ENCODE measurements at regions not wholly inside any gene's neighbourhood (a gene's known extent, or its start where the extent isn't known, plus 50 kb on each side); places are given as distances from the start of the nearest gene placed in this dataset.

DNA sequence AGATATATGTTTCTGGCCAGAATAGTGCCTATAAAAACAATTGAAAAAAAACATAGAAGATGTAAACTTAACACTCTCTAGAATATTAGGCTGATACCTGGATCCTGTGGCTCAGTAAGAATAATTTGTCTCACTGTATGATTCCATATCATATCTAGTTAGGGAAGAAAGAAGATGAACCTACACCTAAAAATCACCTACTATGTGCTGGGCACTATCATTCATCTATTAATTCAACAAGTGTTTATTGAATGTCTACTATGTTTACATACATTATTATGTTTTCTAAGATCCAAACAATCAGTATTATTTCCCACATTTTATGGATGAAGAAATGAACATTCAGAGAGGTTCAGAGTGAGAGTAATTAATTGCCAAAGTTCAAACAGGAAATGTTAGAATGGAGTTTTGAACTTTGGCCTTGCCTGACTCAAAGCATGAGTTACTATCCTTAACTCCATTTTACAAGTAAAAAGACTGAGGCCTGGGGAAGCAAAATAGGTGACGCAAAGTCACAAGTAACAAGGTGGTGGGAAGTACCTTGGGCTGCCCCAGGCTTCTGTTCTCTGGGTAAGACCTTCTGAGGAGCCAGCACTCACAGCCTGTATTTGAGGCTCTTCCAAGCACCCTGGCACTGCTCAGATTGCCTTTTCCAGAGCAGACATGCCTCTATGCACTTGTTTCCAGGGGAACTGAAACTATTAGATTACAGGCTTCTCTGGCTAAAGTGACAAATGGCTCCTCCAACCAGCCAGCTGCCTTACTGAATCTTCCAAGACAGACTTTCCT lies 111.1 kb upstream of the ACSL4 start:
- no peak for DNase-seq

DNA sequence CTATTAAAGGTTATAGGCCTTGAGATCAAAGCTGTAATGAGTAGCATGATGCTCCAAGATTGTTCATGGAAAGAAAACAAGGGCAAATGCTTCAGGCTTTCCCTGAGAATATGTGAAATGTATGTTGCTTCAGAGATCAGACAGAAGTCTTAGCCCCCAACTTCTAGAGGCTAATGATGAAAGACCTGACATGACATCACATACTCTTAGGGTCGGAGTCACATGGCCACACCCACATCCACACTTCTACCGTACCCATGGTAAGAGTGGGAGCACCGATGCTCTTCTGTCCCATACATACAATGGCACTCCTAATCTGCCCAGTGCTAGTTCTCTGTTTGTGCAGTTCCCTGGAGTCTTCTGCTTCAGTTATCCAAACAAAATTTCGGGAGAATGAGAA lies 111.9 kb upstream of the ACSL4 start:
- DNase-seq = no peak

DNA sequence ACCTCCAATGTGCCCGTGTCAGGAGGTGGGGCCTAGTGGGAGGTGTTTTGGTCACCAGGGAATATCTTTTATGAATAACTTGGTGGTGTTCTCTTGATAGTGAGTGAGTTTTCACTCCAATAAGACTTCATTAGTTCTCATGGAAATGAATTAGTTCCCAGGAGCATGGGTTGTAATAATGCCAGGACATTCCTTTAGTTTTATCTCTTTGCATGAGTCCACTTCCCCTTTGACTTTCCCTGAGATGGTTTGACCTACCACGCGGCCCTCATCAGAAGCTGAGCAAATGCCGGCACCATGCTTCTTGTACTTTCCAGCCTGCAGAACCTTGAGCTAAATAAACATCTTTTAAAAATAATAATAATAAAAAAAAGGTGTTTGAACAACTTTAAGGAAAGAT lies 112.9 kb upstream of the ACSL4 start:
- DNase-seq = no peak

DNA sequence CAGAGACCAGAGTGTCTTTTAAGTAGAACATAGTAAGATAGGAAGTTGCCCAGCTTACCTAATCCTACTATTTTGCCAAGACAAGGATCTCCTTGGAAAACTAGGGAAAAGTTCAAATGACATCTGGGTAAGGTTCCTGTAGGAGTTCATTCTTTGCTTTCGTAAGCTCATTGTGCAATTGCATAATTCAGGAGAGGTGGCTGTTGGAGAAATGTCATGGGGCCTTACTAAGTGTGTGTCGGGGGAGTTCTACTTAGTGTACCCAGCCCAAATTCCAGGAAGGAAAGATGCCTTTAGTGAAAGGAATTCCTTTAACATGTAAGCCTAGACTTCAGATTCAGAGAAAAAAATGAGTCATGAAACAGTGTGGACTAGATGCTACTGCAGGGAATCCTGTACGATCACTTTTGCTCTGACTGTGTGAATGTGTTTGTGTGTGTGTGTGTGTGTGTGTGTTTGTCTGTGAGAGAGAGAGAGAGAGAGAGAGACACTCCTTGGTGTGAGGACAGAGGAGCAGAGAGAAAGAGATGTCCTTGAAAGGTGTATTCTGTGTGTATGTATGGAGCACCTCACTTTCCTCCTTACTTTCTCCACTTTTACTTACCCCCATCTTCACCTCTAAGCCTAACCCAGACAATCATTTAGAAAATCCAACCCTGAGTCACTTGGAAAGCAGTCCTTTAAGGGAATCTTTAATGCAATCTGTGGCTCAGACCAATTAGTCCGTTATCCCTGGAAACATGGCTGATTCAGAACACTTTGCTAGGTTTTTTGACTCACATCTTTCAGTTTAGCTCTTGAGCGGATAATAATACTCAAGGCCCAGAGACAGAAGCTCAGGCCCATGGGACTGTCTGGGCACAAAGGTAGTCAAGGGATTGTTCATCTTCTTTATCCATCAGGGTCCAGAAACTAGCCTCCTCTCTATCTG lies 114.5 kb upstream of the ACSL4 start:
- DNase-seq = no peak

DNA sequence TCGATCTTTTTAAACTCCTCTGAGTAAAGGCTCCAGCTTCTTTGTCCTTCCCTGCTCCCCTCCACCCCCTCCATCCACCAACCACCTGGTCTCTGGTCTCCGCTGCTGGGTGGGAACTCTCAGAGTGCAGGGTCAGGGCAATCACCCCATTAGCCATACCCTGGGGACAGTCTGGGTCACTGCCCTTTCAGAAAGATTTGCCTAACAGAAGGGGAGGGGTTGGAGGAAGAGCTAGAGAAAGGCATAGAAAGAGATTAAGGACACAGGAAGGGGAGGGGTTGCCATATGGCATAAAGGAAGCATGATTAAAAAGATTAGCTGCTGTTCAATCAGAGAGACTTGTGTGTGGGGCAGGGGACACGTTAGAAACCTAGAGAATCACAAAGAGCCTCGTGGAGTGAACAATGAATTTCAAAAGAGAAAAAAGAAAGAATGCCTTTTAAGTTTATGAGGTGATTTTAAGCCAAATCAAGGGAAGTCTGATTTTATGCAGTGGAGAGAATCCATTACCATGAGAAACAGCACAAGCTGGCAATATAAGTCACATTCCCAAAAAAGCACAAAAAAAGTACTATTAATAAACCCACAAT lies 115.5 kb upstream of the ACSL4 start:
- no peak for DNase-seq

DNA sequence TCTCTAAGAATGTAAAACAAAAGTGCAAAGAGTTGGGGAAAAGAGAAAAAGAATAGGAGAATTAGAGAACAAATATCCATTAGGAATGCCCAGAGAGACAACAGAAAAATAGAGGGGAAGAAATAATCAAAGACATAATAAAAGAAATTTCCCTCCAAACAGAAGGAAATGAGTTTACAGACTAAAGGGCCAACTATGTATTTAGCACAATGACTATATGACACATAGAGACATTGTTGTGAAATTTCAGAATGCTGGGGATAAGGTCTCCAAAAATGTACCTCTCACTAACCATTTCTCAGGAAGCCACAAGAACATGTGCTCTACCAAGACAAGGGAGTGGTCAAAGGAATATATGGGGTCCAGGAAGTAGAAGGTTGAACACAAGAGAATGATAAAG lies 121.0 kb upstream of the ACSL4 start:
- DNase-seq = no peak

DNA sequence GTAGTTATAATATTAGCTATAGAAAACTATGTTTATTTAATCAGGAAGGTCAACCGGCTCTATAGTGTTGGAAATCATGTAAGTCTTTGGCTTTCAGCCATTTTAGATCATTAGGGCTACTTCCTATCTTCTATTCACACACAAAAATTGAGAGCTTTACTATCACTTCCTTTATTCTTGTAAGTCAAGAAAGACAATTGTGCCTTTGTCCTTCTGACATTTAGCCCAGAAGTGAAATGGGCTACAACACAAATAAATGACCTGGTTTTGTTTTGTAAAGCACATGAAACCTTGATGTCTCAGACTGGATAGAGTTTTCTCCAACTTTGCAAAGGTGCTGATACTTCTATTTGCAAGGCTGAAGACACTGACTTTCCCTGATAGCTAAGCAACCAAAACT lies 122.4 kb upstream of the ACSL4 start:
- DNase-seq = no peak

DNA sequence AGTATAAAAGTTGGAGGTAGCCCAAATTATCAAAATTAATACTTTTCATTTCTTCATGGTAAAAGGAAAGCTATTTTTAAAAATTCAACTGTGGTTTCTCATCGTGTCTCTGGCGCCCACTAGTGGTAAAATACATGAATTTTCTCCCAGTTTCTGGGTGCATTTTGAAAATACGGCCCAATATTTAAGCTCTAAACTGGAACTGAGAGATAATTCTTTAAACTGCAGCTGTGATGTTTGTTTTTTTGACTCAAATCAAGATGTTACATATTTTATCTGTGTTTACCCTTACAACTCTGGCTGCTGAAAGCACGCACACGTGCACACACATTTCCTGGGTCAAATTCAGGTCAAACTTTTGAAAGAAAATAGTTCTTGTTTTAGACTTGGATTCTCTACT lies 123.9 kb upstream of the ACSL4 start:
- no peak for DNase-seq

DNA sequence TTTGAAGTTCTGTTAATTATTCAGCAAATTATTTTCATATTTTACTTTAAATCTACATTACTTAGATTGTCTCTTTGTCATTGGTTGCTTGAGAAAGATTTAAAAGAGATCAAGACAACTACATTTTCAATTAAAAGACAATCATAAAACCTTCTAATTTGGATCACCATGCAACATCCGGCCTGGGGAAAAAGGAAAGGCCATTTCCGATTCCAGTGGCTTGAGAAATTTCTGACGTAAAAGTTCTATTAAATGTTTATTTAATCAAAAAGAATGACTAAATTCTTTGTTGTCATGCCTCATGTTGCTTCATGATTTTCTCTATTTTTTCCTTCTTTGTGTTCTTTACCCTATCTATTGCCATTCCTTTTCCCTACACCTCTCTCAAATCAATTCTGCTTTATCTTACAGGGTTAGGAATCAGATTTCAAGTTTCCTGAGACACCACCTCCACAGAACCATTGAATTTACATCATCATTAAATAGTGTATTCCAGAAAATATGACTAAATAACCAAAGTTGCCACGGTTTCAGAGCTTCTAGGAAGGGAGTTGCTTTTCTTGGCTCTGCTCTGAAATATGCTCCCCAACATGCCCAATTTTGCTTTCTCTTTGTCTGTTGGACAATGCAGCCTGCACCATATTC lies 124.6 kb upstream of the ACSL4 start:
- DNase-seq = no peak

DNA sequence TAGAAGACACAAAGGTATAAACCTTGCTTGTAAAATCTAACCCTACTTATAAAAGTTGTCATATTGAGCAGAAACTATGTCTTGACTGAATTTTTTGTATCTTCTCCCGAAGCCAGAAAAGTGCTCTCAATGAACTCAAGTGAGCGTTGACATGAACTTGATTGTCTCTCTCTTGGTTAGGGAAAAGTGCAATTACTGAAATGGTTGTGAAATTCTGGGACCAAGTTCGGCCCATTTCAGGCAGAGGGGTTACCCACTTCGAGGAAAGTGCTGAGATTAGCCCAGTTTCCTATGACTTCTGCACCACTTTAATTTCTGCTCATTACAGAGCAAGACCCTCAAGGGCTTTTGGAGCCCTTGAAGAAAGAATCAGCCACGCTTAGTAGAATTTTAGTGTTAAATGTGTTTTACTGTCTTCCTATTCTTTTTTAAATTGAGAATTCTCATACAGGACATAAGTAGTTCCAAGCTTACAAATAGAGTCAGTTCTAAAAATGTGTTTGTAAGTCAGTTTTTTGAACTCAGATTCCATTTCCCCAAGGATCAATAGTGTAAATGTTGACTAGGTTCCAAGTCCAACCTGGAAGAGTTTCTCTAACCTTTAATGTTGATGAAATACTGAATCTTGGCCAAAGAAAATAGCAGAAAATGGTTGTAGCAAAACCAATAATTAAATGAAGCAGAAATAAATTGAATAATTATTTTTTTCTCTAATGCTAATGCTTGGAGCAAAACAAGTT lies 125.7 kb upstream of the ACSL4 start:
- DNase-seq = no peak

DNA sequence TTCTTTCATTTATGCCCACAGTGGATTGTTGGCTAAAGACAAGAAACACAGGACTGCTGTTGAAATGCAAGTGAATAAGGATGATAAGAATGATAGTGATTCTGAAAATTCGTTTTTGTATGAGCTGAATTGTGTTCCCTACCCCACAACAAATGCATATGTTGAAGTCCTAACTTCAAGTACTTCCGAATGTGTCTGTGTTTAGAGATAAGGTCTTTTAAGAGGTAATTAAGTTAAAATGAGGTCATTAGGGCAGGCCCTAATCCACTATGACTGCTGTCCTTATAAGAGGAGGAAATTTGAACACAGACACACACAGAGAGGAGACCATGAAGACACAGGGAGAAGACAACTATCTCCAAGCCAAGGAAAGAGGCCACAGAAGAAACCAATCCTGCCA lies 126.6 kb upstream of the ACSL4 start:
- no peak for DNase-seq

DNA sequence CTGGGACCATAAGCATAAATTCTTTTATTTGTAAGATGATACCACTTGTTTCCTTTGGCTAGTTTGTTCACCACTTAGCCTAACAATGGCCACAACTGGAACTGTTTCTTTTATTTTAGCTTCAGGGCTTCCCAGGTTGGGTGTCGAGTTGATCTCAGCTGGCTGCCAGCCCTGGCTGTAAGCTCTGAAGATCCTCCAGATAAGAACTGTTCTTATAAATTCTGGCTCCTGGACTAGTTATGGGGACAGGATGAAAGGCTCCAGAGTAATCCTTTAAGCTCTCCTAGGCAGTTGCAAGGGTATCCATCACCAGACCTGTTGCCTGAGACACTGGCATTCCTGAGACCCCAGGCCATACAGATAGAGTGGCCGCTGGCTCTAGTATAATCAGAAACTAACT lies 129.4 kb upstream of the ACSL4 start:
- DNase-seq = no peak

DNA sequence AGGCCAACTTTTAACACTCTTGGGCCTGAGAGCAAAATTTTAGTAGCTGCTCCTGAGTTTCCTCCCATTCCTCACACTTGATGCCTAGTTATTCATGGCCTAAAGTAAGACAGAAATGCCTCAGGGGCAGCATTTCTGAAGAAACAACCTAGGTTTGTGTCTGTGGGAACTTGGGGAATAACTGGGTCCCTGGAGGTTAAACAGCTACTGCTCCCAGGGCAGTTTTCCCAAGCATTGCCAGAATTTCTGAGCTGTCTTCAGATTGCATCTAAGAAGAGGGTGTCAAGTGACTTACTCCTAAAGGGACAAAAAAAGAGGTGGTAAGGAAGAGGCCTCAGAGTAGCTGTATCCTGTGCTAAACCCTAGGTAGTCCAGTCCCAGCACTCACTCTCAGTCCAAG lies 130.8 kb upstream of the ACSL4 start:
- DNase-seq = no peak

DNA sequence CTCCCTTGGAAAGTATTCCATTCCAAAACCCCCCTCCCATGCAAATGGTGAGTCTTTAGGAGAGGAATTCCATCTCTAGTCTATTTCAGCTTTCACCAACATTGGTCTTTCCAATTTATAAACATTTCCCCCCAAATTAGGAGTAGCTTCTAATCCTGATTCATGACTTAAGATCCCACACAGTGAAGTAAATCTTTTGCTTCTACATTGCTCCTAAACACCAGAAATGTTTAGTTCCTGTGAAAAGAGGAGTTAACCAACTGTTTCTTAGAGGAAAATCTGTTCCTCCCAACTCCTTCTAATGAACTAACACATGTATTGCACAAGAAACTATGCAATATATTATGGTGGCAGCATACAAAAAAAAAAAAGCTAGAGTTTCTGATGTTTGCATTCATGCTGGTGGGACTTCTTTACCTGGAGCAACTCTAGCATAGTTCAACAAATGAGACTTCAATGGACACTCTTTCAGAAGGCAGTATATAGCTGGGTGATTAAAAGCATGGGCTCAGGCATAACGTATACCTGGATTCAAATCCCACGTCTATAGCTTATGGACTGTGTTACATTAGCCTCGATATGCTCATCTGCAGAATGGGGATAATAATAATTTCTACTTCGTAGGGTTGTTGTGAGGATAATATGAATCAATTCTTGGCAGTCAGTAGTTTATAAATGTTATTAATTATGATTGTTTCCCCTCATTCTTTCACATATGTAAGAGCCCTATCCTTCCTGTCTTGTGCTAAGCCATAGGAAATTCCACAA lies 131.6 kb upstream of the TMEM164 start:
- DNase-seq = no peak

DNA sequence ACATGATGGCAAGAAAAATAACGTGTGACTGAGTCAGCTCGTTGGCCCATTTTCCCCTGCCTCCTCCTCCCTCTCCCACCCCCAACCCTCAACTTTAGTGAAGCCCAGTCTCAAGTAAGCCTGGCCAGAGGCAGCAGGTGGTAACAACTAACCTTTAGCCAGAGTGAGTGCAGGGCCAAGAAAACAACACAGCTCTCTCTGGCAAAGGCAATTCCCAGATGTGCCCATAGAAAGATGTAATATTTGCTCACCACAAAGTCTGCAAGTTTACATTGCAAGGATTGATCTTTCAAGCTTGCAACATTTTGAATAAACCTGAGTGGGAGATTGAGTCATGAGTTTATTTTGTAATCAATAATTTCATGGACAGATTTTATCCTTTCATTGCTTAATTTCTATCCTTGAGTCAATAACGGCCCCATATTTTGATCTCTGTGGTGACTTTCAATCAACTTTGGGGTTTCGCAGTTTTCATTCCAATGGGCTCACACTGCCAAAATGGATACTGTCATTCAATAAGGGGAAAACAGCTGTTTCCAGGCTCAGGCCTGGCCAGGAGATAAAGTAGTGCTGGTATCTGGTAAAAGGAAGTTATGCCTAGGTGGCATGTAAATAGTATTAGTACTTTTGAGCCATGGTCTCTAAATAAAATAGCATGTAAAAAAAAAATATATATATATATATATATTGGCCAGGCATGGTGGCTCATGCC lies 130.7 kb upstream of the TMEM164 start:
- DNase-seq = no peak

DNA sequence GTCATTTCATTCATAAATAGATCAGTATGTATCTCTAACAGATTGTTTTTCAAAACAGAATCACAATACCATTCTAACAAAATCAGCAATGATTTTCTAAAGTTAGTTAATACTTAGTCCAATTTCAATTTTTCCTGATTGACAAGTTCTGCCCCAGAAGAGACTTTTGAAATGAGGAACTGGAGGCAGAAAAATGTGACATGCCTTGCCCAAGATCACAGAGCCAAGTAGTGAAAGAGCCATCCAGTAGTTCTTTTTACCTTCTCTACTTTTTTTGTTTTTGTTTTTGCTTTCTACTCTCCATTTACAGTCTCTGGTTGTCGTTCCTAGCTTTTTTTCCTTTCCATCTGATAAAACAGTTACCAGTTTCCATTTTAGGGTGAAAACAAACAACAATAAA lies 129.3 kb upstream of the TMEM164 start:
- DNase-seq = no peak

DNA sequence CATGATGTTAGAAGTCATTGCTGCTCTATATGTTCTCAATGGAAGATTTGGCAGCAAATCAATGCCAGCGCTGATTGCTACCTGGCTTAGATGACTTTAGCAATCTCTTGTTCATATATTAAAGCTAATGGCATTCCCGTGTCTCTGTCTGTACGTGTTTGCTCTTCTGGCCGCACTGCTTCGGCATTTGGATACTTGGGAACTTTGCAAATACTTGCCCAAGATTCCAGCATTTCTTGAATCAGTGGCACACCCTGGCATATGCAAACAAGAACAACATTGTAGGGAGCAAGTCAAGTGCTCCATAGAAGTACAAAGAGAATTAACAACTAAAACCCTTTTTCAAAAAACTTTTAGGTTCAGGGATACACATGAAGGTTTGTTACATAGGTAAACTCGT lies 128.9 kb upstream of the TMEM164 start:
- no peak for DNase-seq

DNA sequence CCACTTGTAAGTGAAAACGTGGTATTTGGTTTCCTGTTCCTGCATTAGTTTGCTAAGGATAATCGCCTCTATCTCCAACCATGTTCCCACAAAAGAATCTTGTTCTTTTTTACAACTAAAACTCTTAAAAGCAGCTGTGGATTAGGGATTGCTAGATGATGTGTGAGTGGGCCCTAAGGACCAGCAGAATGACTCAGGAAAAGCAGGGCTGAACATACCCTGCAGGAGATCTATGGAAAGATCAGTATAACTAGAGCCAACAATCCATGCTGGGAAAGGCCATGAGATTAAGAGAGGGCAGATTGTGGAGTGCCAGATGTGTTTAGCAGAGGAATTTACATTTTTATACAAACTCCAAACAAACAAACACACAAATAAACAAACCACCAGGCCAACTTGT lies 128.4 kb upstream of the TMEM164 start:
- no peak for DNase-seq

DNA sequence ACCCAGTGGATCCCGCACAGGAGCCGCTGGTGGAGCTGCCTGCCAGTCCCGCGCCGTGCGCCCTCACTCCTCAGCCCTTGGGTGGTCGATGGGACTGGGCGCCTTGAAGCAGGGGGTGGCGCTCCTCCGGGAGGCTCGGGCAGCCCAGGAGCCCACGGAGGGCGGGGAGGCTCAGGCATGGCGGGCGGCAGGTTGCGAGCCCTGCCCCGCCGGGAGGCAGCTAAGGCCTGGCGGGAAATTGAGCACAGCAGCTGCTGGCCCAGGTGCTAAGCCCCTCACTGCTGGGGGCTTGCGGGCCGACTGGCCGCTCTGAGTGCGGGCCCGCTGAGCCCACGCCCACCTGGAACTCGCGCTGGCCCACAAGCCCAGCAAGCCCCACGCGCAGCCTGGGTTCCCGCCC lies 127.1 kb upstream of the TMEM164 start:
- DNase-seq = no peak

DNA sequence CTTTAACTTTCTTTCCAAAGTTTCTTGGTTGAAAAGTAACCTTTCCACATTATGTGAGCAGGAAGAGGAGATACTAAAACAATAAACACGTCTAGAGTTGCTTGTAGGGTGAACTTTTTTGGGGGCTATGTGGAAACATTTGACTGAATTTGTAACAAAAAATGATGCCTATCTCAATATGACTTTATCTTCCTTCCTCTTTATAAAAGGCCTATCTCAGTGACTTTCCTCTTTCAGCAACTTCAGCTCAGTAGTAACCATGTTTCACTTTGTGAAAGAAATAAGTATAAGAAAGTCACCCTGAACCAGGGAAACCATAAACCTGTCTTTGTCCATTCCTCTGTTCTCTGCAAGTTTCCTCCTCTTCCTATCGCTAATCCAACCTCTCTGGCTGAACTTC lies 124.7 kb upstream of the TMEM164 start:
- no peak for DNase-seq

DNA sequence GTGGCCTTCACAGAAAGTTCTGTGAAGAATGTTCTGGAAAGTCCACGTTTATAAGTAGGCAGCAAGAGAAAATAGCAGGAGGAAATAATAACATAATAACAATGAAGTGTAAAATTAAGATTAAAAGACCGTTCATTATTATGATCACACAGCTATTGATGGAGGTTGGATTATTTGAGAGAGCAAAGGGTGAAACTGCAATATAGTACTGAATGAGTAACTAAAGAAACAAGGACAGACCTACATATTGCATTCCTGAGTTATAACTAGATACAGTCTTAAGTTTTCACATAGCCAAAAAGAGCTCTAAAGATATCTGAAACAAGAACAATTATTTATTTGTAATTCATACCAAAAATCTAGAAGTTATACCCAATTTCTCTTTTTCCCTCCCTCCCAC lies 122.9 kb upstream of the TMEM164 start:
- no peak for DNase-seq
